GM23338 (cell line): ENCODE measurements at regions not wholly inside any gene's neighbourhood (a gene's known extent, or its start where the extent isn't known, plus 50 kb on each side); places are given as distances from the start of the nearest gene placed in this dataset.

Source experiments
- ATAC-seq: fragments of 200-7000 bp; cut with Tn5 transposase; 3 replicates; pipeline ENCODE4 v1.9.1; 2020
- DNase-seq: peaks from one replicate; pipeline ENCODE4 v3.0.0-alpha.2; 2015; ENCODE audit warnings: low spot score
- H2AFZ ChIP-seq: fragments of 200-600 bp; sonication (generic); 2 replicates; pipeline ENCODE4 v1.8.0; 2016; ENCODE audit warnings: antibody characterized with exemption, mild to moderate bottlenecking, moderate library complexity
- H3F3A ChIP-seq: fragments of 200-600 bp; sonication (generic); replicated peaks from 2 replicates; pipeline ENCODE4 v1.8.0; 2017; ENCODE audit warnings: antibody characterized with exemption, mixed run types, low read depth
- H3K27ac ChIP-seq: fragments of 200-600 bp; sonication (generic); 2 replicates; pipeline ENCODE4 v1.6.1; 2016; ENCODE audit warnings: low read depth
- H3K27me3 ChIP-seq: fragments of 200-600 bp; sonication (generic); 2 replicates; pipeline ENCODE4 v1.8.0; 2016; ENCODE audit warnings: mild to moderate bottlenecking, mixed run types, moderate library complexity; ENCODE audit not compliant: insufficient read depth
- H3K36me3 ChIP-seq: fragments of 200-600 bp; sonication (generic); 2 replicates; pipeline ENCODE4 v1.8.0; 2016; ENCODE audit warnings: mild to moderate bottlenecking; ENCODE audit not compliant: insufficient read depth
- H3K4me1 ChIP-seq: fragments of 200-600 bp; sonication (generic); 2 replicates; pipeline ENCODE4 v1.8.0; 2016; ENCODE audit warnings: mild to moderate bottlenecking, moderate library complexity; ENCODE audit not compliant: insufficient read depth
- H3K4me2 ChIP-seq: fragments of 200-600 bp; sonication (generic); 2 replicates; pipeline ENCODE4 v1.7.1; 2017; ENCODE audit warnings: mixed run types
- H3K4me3 ChIP-seq: fragments of 200-600 bp; sonication (generic); 2 replicates; pipeline ENCODE4 v1.6.1; 2016; ENCODE audit warnings: mixed run types
- H3K79me2 ChIP-seq: fragments of 200-600 bp; sonication (generic); replicated peaks from 2 replicates; pipeline ENCODE4 v1.8.0; 2017; ENCODE audit warnings: mild to moderate bottlenecking; ENCODE audit not compliant: insufficient read depth
- H3K9me2 ChIP-seq: fragments of 200-600 bp; sonication (generic); 2 replicates; pipeline ENCODE4 v1.8.0; 2017; ENCODE audit not compliant: insufficient read depth
- H4K20me1 ChIP-seq: fragments of 200-600 bp; sonication (generic); replicated peaks from 2 replicates; pipeline ENCODE4 v1.8.0; 2017; ENCODE audit warnings: mild to moderate bottlenecking; ENCODE audit not compliant: insufficient read depth
- H3K27ac Mint-ChIP-seq: 2 replicates; pipeline ENCODE4 v1.8.0; 2020; ENCODE audit warnings: inconsistent platforms, mild to moderate bottlenecking, moderate library complexity, mixed read lengths
- H3K27me3 Mint-ChIP-seq: 3 replicates; pipeline ENCODE4 v1.8.0; 2022; ENCODE audit warnings: low read depth, mild to moderate bottlenecking, moderate library complexity, mixed read lengths, inconsistent platforms; ENCODE audit not compliant: insufficient read depth, poor library complexity
- H3K36me3 Mint-ChIP-seq: 3 replicates; pipeline ENCODE4 v1.8.0; 2021; ENCODE audit warnings: low read depth, mild to moderate bottlenecking, inconsistent platforms, moderate library complexity, mixed read lengths
- H3K4me1 Mint-ChIP-seq: 3 replicates; pipeline ENCODE4 v1.8.0; 2020; ENCODE audit warnings: mild to moderate bottlenecking, inconsistent platforms, mixed read lengths
- H3K4me3 Mint-ChIP-seq: 3 replicates; pipeline ENCODE4 v1.8.0; 2021; ENCODE audit warnings: moderate library complexity, mild to moderate bottlenecking, inconsistent platforms, mixed read lengths
- H3K9me3 Mint-ChIP-seq: 3 replicates; pipeline ENCODE4 v1.8.0; 2020; ENCODE audit warnings: moderate library complexity, mild to moderate bottlenecking, inconsistent platforms, mixed read lengths
- CREB1 ChIP-seq: fragments of 250-450 bp; sonication (Bioruptor Pico); IDR thresholded peaks from 2 replicates; pipeline ENCODE4 v1.5.0; 2020; ENCODE audit warnings: low read depth, mild to moderate bottlenecking, moderate library complexity
- CTCF ChIP-seq, 2 experiments: fragments of 200-600 bp in 1 of 2; sonication (generic) in 1 of 2; conservative IDR thresholded peaks; 2 replicates each; pipeline versions ENCODE4 v1.5.1 to v1.6.1; 2016 to 2017; ENCODE audit warnings: antibody characterized with exemption in 2 of 2, low read depth in 2 of 2, mild to moderate bottlenecking in 2 of 2, moderate library complexity in 1 of 2
- ETS1 ChIP-seq: IDR thresholded peaks from 2 replicates; pipeline ENCODE4 v1.6.1; 2016; ENCODE audit warnings: antibody characterized with exemption
- EZH2 ChIP-seq: fragments of 200-600 bp; sonication (generic); IDR thresholded peaks from one replicate; pipeline ENCODE4 v1.8.0; 2017; ENCODE audit warnings: antibody characterized with exemption, mild to moderate bottlenecking, low read depth; ENCODE audit not compliant: unreplicated experiment
- NANOG ChIP-seq: IDR thresholded peaks from 2 replicates; pipeline ENCODE4 v1.6.1; 2016; ENCODE audit warnings: antibody characterized with exemption, borderline replicate concordance
- STAT1 ChIP-seq: IDR thresholded peaks from one replicate; pipeline ENCODE4 v1.6.1; 2016; ENCODE audit warnings: antibody characterized with exemption; ENCODE audit not compliant: unreplicated experiment
- ZNF114 ChIP-seq: fragments of 250-450 bp; sonication (Bioruptor Pico); IDR thresholded peaks from 2 replicates; pipeline ENCODE4 v1.5.0; 2020; ENCODE audit warnings: mild to moderate bottlenecking, moderate library complexity
- TF ChIP-seq, protein P1 (sequence below): IDR thresholded peaks from one replicate; pipeline ENCODE4 v1.6.1; 2018; ENCODE audit warnings: antibody characterized with exemption; ENCODE audit not compliant: unreplicated experiment

DNA sequence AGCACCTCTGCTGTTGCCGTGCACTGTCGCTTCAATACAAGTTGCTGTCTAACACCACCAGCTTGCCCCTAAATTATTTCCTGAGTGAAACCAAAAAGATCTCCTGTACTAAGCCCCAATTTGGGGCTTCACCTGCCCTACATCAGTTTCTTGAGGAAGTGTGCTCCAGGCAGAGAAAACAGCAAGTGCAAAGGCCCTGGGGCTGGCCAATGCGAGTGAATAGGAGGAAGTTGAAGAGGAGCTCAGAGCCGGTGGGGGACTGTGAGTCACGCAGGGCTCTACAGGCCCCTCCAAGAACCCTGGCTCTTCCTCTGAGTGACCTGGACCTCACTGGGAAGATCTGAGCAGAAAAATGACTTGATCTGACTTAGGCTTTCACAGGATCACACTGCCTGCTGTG is 117.2 kb downstream of the IPO8 start:
- Histone ChIP-seq H3K27me3 (no peaks in the 10 kb centered on the region), H3K79me2 (no peaks in the 10 kb centered on the region), H3K36me3 (no peaks in the 10 kb centered on the region), H3K4me2 (no peak overlapping the region), H3K9me2 (peaks cover 10% of the 10 kb centered on the region), H3F3A (no peaks in the 10 kb centered on the region), H2AFZ (no peak overlapping the region), H3K4me1 (no peaks in the 10 kb centered on the region), H4K20me1 (no peaks in the 10 kb centered on the region), H3K27ac (no peak overlapping the region), H3K4me3 (no peak overlapping the region)
- Mint-ChIP-seq H3K4me3 (no peak overlapping the region), H3K27me3 (peaks cover 2% of the 10 kb centered on the region), H3K27ac (no peak overlapping the region), H3K36me3 (no peaks in the 10 kb centered on the region), H3K4me1 (no peaks in the 10 kb centered on the region), H3K9me3 (no peaks in the 10 kb centered on the region; the same call in 1 of the 3 replicates)
- ATAC-seq (no peak), DNase-seq (no peak)
- no peak for TF ChIP-seq CREB1 (CRISPR knock-in tag)
- no peak for TF ChIP-seq CTCF (conservative IDR thresholded peaks at IDR 0.05; ENCODE audit: low read depth in 2 of 2)
- no peak for TF ChIP-seq ZNF114
- TF ChIP-seq STAT1 = no peak
- no peak for TF ChIP-seq ETS1

DNA sequence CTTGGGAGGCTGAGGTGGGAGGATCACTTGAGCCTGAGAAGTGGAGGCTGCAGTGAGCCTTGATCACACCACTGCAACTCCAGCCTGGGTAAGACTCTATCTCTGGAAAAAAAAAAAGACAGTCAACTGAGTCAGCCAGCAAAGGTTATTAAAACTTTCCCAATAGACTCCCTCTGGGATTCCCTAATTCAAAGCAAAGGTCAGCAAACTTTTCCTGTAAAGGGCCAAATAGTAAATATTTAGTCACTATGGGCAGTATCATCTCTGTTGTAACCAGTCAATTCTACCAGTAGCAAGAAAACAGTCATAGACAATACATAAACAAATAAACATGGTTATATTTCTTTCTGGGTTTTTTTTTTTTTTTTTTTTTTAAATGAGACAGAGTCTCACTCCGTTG is 122.5 kb downstream of the IPO8 start:
- Histone ChIP-seq H3K27me3 (no peaks in the 10 kb centered on the region), H3F3A (no peaks in the 10 kb centered on the region), H3K9me2 (no peaks in the 10 kb centered on the region), H3K4me1 (no peaks in the 10 kb centered on the region), H3K27ac (no peak overlapping the region), H3K4me2 (no peak overlapping the region), H2AFZ (no peak overlapping the region), H3K4me3 (no peak overlapping the region), H3K36me3 (no peaks in the 10 kb centered on the region), H3K79me2 (no peaks in the 10 kb centered on the region), H4K20me1 (no peaks in the 10 kb centered on the region)
- no peaks in the 10 kb centered on the region for H3K36me3 Mint-ChIP-seq
- DNase-seq (no peak), ATAC-seq (no peak)
- H3K4me1 Mint-ChIP-seq = no peaks in the 10 kb centered on the region
- H3K9me3 Mint-ChIP-seq = no peaks in the 10 kb centered on the region; the same call in 1 of the 3 replicates
- no peaks in the 10 kb centered on the region for H3K27me3 Mint-ChIP-seq
- H3K4me3 Mint-ChIP-seq = no peak overlapping the region
- H3K27ac Mint-ChIP-seq = no peak overlapping the region
- TF ChIP-seq EZH2 (no peak), NANOG (no peak), STAT1 (no peak)
- TF ChIP-seq, protein P1, sequence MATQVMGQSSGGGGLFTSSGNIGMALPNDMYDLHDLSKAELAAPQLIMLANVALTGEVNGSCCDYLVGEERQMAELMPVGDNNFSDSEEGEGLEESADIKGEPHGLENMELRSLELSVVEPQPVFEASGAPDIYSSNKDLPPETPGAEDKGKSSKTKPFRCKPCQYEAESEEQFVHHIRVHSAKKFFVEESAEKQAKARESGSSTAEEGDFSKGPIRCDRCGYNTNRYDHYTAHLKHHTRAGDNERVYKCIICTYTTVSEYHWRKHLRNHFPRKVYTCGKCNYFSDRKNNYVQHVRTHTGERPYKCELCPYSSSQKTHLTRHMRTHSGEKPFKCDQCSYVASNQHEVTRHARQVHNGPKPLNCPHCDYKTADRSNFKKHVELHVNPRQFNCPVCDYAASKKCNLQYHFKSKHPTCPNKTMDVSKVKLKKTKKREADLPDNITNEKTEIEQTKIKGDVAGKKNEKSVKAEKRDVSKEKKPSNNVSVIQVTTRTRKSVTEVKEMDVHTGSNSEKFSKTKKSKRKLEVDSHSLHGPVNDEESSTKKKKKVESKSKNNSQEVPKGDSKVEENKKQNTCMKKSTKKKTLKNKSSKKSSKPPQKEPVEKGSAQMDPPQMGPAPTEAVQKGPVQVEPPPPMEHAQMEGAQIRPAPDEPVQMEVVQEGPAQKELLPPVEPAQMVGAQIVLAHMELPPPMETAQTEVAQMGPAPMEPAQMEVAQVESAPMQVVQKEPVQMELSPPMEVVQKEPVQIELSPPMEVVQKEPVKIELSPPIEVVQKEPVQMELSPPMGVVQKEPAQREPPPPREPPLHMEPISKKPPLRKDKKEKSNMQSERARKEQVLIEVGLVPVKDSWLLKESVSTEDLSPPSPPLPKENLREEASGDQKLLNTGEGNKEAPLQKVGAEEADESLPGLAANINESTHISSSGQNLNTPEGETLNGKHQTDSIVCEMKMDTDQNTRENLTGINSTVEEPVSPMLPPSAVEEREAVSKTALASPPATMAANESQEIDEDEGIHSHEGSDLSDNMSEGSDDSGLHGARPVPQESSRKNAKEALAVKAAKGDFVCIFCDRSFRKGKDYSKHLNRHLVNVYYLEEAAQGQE = no peak
